Activated naive CD4-positive, alpha-beta T cell treated with Interleukin-2 at 50 U/mL for 16 hours (primary cell): ENCODE measurements at regions not wholly inside any gene's neighbourhood (a gene's known extent, or its start where the extent isn't known, plus 50 kb on each side); places are given as distances from the start of the nearest gene placed in this dataset.

ENCODE experiments used
- DNase-seq: peaks from one replicate; pipeline ENCODE4 v3.0.0-alpha.2; 2020

DNA sequence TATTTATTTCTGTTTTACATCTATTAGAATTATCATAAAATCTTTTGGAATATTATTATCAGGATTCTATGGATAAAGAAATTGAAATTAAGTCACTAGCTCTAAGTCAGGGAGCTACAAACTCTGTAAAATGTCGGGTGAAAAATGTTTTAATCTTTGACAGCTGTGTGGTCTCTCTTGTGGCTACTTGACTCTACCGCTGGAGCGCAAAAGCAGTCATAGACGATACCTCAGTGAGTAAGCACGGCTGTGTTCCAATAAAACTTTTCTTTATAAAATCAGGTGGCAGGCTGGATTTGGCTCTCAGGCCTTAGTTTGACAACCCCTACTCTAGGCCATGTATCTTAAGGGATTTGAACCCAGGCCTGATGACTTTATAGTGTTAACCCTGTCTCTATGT, 88.5 kb upstream of the PFN2 start:
- no peak for DNase-seq

GRCh38 chr3:150057227-150057626, 86.5 kb upstream of the PFN2 start:
- no peak for DNase-seq

GRCh38 chr3:150055332-150055731, 84.6 kb upstream of the PFN2 start:
- no peak for DNase-seq

DNA sequence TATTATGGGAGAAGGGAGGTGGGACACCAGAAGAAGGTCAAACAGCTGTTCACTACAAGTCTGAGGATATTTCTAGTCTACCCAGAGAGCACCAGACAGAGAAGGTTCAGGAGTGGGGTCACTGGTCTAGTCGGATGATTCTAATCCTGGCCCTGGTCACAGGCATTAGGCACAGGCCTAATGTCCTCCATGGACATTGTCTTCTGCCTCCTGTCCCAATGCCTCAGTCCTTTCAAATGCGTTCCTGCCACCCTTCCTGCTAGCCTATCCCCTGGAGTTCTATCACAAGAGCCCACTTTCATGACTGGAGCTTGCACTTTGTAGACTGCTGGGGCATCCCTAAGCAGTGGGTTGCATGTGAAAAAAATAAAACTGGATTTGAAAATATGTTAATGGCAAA, 83.9 kb upstream of the PFN2 start:
- no peak for DNase-seq

DNA sequence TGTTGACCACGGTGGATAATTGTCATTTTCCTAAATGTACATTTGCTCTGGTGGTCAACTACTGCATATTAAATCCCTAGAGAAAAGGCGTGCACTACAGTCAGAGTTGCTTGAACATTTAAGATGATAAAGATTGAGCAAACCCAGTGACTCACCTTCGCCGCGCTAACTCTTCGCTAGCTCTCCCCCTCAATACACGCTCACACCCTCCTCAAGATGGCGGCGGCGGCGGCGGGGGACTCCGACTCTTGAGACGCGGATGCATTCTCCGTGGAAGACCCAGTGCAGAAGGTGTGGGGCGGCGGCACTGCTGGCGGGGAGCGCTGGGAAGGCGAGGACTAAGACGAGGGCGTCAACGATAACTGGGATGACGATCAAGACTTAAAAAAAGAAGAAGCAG, 79.8 kb upstream of the PFN2 start:
- DNase-seq = no peak

DNA sequence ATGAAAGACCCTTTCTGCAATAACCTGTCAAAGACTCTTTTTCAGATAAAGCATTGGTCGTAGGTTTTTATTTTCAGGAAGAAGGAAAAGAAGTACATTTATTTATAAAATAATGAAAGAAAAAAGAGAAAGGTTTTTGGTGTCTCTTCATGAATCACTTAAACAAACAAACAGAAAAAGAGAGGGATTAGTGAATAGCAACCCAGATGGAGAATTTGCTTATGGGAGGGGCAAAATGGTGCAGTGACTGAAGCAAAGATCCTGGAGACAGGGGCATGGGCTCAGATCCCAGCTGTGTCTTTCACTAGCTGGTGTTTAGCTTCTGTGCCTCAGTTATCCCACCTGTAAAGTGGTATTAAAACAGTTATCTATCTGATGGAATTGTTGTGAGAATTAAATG, 78.6 kb upstream of the PFN2 start:
- no peak for DNase-seq

DNA sequence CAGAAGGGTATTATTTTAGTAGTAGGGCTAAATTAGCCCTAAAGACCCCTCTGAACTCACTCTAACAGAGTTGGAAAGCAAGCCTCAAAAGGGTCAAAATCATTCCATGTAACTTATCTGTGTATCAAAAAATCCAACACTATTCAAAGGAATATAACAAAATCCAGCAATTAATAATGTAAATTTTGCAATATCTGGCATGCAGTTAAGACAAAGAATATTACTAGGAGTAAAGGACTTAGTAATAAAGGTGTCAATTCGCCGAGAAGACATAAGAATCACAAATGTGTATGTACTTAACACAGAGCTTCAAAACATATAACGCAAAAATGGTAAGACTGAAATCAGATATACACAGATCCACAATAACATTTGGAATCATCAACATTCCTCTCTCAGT, 71.2 kb upstream of the PFN2 start:
- no peak for DNase-seq

- no peak for DNase-seq
These were observed 69.4 kb upstream of the PFN2 start for GRCh38 chr3:150040097-150040496.

- DNase-seq = no peak
These were observed 68.1 kb upstream of the PFN2 start for GRCh38 chr3:150038830-150039229.

GRCh38 chr3:150036780-150037179, 66.1 kb upstream of the PFN2 start:
- DNase-seq = no peak

GRCh38 chr3:150035910-150036612, 65.4 kb upstream of the PFN2 start:
- DNase-seq = no peak

- no peak for DNase-seq
These were observed 64.6 kb upstream of the PFN2 start for GRCh38 chr3:150035301-150035779.

GRCh38 chr3:150033721-150034120, 63.0 kb upstream of the PFN2 start:
- DNase-seq = no peak

GRCh38 chr3:150030841-150031240, 60.1 kb upstream of the PFN2 start:
- DNase-seq = no peak

- no peak for DNase-seq
These were observed 52.5 kb upstream of the PFN2 start for GRCh38 chr3:150023239-150023636.

GRCh38 chr3:150022381-150023238, 51.9 kb upstream of the PFN2 start:
- DNase-seq = no peak

DNA sequence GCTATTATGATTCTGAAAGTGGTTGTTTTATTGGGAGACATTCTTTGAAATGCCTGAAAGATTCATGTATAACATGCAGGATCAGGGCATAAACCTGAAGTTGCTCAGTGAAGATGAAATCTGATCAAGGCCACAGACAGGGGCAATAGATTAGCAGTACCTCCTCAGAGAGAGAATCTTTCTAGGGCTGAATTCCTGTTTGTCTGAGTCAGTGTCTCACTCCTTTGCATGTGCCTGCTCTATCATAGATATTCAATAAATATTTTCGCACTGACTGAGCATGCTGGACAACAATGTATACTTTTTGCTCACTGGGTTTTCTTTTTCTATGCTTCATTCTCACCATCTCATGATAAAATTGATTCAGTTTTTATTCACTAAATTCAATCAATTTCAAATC, 49.8 kb upstream of the PFN2 start:
- DNase-seq = no peak
